ENCODE measurements at regions not wholly inside any gene's neighbourhood (a gene's known extent, or its start where the extent isn't known, plus 50 kb on each side); places are given as distances from the start of the nearest gene placed in this dataset.

GRCh38 chr20:60802676-60803075 is 449.4 kb upstream of the CDH4 start:
- DNase-seq (no peak), ATAC-seq (no peak)
- intact Hi-C loops (cut with micrococcal nuclease), result no loop called here
- Mint-ChIP-seq H3K27me3 (peaks cover 3% of the 10 kb centered on the region), H3K4me3 (no peak overlapping the region), H3K27ac (no peak overlapping the region), H3K4me1 (ENCODE audit: low read depth) (no peaks in the 10 kb centered on the region), H3K9me3 (peaks cover 12% of the 10 kb centered on the region), H3K36me3 (ENCODE audit: low read depth) (no peaks in the 10 kb centered on the region)
- no peak for TF ChIP-seq CTCF (IDR thresholded peaks at IDR 0.05)
- CTCF ChIA-PET, result no interaction called here
- POLR2A ChIA-PET, result interaction anchor here (0.9 kb wide), 1 partner anchor 13 kb away, joined by 3 read pairs; no protein-coding TSS in a partner anchor

- intact Hi-C loops (cut with micrococcal nuclease), result no loop called here
- no peak for DNase-seq
- H3K4me1 Mint-ChIP-seq (ENCODE audit: low read depth), result no peaks in the 10 kb centered on the region
- no peak overlapping the region for H3K27ac Mint-ChIP-seq
- ChIA-PET CTCF (no interaction called here), POLR2A (interaction anchor here (0.9 kb wide), 1 partner anchor 12 kb away, joined by 3 read pairs; no protein-coding TSS in a partner anchor)
- H3K9me3 Mint-ChIP-seq, result peaks cover 12% of the 10 kb centered on the region
- no peak overlapping the region for H3K4me3 Mint-ChIP-seq
- no peak for TF ChIP-seq CTCF (IDR thresholded peaks at IDR 0.05)
- peaks cover 3% of the 10 kb centered on the region for H3K27me3 Mint-ChIP-seq
- ATAC-seq, result no peak
- H3K36me3 Mint-ChIP-seq (ENCODE audit: low read depth), result no peaks in the 10 kb centered on the region
Observed at GRCh38 chr20:60803335-60804055, 448.6 kb upstream of the CDH4 start.

- Mint-ChIP-seq H3K27ac (no peak overlapping the region), H3K36me3 (ENCODE audit: low read depth) (no peaks in the 10 kb centered on the region), H3K4me3 (no peak overlapping the region), H3K4me1 (ENCODE audit: low read depth) (no peaks in the 10 kb centered on the region), H3K27me3 (peaks cover 3% of the 10 kb centered on the region), H3K9me3 (peaks cover 8% of the 10 kb centered on the region)
- no peak for DNase-seq
- intact Hi-C loops (cut with micrococcal nuclease), result no loop called here
- TF ChIP-seq CTCF (IDR thresholded peaks at IDR 0.05), result no peak
- ChIA-PET CTCF (no interaction called here), POLR2A (no interaction called here)
- ATAC-seq, result no peak
Observed at GRCh38 chr20:60804240-60804917, 447.7 kb upstream of the CDH4 start.

- no peaks in the 10 kb centered on the region for H3K36me3 Mint-ChIP-seq (ENCODE audit: low read depth)
- intact Hi-C loops (cut with micrococcal nuclease), result no loop called here
- no peak for TF ChIP-seq CTCF (IDR thresholded peaks at IDR 0.05)
- ChIA-PET CTCF (no interaction called here), POLR2A (no interaction called here)
- H3K4me1 Mint-ChIP-seq (ENCODE audit: low read depth), result no peaks in the 10 kb centered on the region
- H3K9me3 Mint-ChIP-seq, result peaks cover 6% of the 10 kb centered on the region
- ATAC-seq (no peak), DNase-seq (no peak)
- H3K4me3 Mint-ChIP-seq, result no peak overlapping the region
- H3K27me3 Mint-ChIP-seq, result peaks cover 3% of the 10 kb centered on the region
- H3K27ac Mint-ChIP-seq, result no peak overlapping the region
Observed at GRCh38 chr20:60804918-60805630, 447.0 kb upstream of the CDH4 start.

- Mint-ChIP-seq H3K4me3 (no peak overlapping the region), H3K9me3 (no peaks in the 10 kb centered on the region), H3K27ac (no peak overlapping the region), H3K36me3 (ENCODE audit: low read depth) (no peaks in the 10 kb centered on the region), H3K27me3 (peaks cover under 1% of the 10 kb centered on the region), H3K4me1 (ENCODE audit: low read depth) (no peaks in the 10 kb centered on the region)
- CTCF ChIA-PET, result no interaction called here
- POLR2A ChIA-PET, result interaction anchor here (0.6 kb wide), 1 partner anchor 15 kb away, joined by 3 read pairs; no protein-coding TSS in a partner anchor
- no peak for TF ChIP-seq CTCF (IDR thresholded peaks at IDR 0.05)
- no peak for DNase-seq
- intact Hi-C loops (cut with micrococcal nuclease), result no loop called here
- ATAC-seq, result no peak
Observed at GRCh38 chr20:60806354-60806753, 445.7 kb upstream of the CDH4 start.

All from activated CD8-positive, alpha-beta T cell treated with anti-CD3 and anti-CD28 coated beads for 36 hours (primary cell).